ENCODE measurements at regions not wholly inside any gene's neighbourhood (a gene's known extent, or its start where the extent isn't known, plus 50 kb on each side); places are given as distances from the start of the nearest gene placed in this dataset.

- no peaks in the 10 kb centered on the region for H3K23me2 ChIP-seq (ENCODE audit: low read depth, low read length)
- no peak for DNase-seq (ENCODE audit: low read depth in 1 of 2, low spot score in 2 of 2)
- H3K9ac ChIP-seq (replicated peaks in 1 of 4; ENCODE audit: extremely low read depth in 1 of 4, low read depth in 3 of 4, low read length in 3 of 4): no peak overlapping the region
- H2BK20ac ChIP-seq (ENCODE audit: low read length): no peak overlapping the region
- H4K5ac ChIP-seq (ENCODE audit: insufficient read length, low read depth, low read length): no peak overlapping the region
- no peak overlapping the region for H3K27ac ChIP-seq (ENCODE audit: low read depth, low read length)
- no peak overlapping the region for H3K14ac ChIP-seq (ENCODE audit: insufficient read length)
- FAIRE-seq: no peak
- H4K20me1 ChIP-seq (replicated peaks in 1 of 2; ENCODE audit: control insufficient read depth in 1 of 2, insufficient read depth in 2 of 2, low read length in 2 of 2): no peaks in the 10 kb centered on the region
- no peak for TF ChIP-seq TAF1 (IDR thresholded peaks at IDR 0.05; ENCODE audit: low read depth, low read length)
- no peak overlapping the region for H2BK15ac ChIP-seq (ENCODE audit: low read length)
- no peak overlapping the region for H2AK5ac ChIP-seq (ENCODE audit: low read depth, low read length)
- H3K36me3 ChIP-seq (ENCODE audit: control insufficient read depth in 2 of 4, insufficient read depth in 4 of 4, low read length in 3 of 4): no peaks in the 10 kb centered on the region; a peak in 1 of 8 replicates
- H3K4ac ChIP-seq (replicated peaks; ENCODE audit: insufficient read length, low read depth, low read length): no peak overlapping the region
- H4K8ac ChIP-seq (ENCODE audit: extremely low read depth, insufficient read depth, low read length): no peak overlapping the region
- H2BK120ac ChIP-seq (replicated peaks; ENCODE audit: low read depth, low read length): no peak overlapping the region
- H2AFZ ChIP-seq (ENCODE audit: low read length): no peak overlapping the region
- no peak overlapping the region for H3K4me3 ChIP-seq (ENCODE audit: extremely low read depth in 1 of 4, insufficient read depth in 2 of 4, low read depth in 3 of 4, low read length in 4 of 4)
- H3K4me2 ChIP-seq (ENCODE audit: insufficient read depth in 1 of 2, low read depth in 2 of 2, low read length in 2 of 2): no peak overlapping the region
- H3K56ac ChIP-seq (replicated peaks; ENCODE audit: insufficient read length, low read depth, low read length): no peak overlapping the region
- no peaks in the 10 kb centered on the region for H3K9me3 ChIP-seq (ENCODE audit: insufficient read depth in 2 of 2, low read depth in 1 of 2, low read length in 1 of 2)
- no peak overlapping the region for H2BK5ac ChIP-seq (ENCODE audit: low read depth, low read length)
- ChIA-PET CTCF (ENCODE audit: partially characterized antibody) (interaction anchor here (0.7 kb wide), 1 partner anchor 48 kb away, joined by 3 read pairs; no protein-coding TSS in a partner anchor), POLR2A (ENCODE audit: partially characterized antibody) (no interaction called here)
- H3K23ac ChIP-seq (ENCODE audit: insufficient read length): no peak overlapping the region
- no peaks in the 10 kb centered on the region for H3K27me3 ChIP-seq (replicated peaks in 1 of 4; ENCODE audit: control insufficient read depth in 3 of 4, extremely low read depth in 1 of 4, insufficient read depth in 3 of 4, low read length in 3 of 4)
- WGBS, 2 experiments (ENCODE audit: extremely low coverage in 1 of 2, insufficient coverage in 1 of 2, insufficient read length in 1 of 2, insufficient replicate concordance in 2 of 2, low coverage in 1 of 2, low lambda C conversion rate in 2 of 2, missing lambda C conversion rate in 1 of 2): 90% methylated on average over 3 of the region's 3 CpGs; no CpG with 5 or more reads in 1 of the 2 experiments
- H3K79me1 ChIP-seq (ENCODE audit: low read depth, low read length): no peaks in the 10 kb centered on the region
- no peak overlapping the region for H2BK12ac ChIP-seq (ENCODE audit: low read depth, low read length)
- H4K91ac ChIP-seq (replicated peaks; ENCODE audit: insufficient read length, low read length): no peak overlapping the region
- no peaks in the 10 kb centered on the region for H3K79me2 ChIP-seq (ENCODE audit: control insufficient read depth in 1 of 2, insufficient read depth in 2 of 2, low read length in 2 of 2)
- H3K18ac ChIP-seq (ENCODE audit: extremely low read depth, low read length): no peak overlapping the region
- H3K4me1 ChIP-seq (replicated peaks in 1 of 4; ENCODE audit: control insufficient read depth in 3 of 4, insufficient read depth in 4 of 4, low read length in 3 of 4): peaks cover 4 to 8% (median 7%) of the 10 kb centered on the region in 4 experiments; a peak in 5 of 7 replicates
These were observed 99.0 kb upstream of the ADGRF1 start for GRCh38 chr6:47141171-47141570.
